B cell (primary cell): ENCODE measurements at regions not wholly inside any gene's neighbourhood (a gene's known extent, or its start where the extent isn't known, plus 50 kb on each side); places are given as distances from the start of the nearest gene placed in this dataset.

Source experiments
- EZH2 ChIP-seq: IDR thresholded peaks from 2 replicates; pipeline ENCODE4 v1.6.1; 2012; ENCODE audit warnings: borderline replicate concordance, low read depth, mild to moderate bottlenecking, moderate library complexity, low read length; ENCODE audit not compliant: insufficient read depth, poor library complexity, severe bottlenecking
- TF ChIP-seq, protein P1 (sequence below): fragments of 200-600 bp; IDR thresholded peaks from one replicate; pipeline ENCODE4 v1.8.0; 2022; ENCODE audit warnings: antibody characterized with exemption, mild to moderate bottlenecking

DNA sequence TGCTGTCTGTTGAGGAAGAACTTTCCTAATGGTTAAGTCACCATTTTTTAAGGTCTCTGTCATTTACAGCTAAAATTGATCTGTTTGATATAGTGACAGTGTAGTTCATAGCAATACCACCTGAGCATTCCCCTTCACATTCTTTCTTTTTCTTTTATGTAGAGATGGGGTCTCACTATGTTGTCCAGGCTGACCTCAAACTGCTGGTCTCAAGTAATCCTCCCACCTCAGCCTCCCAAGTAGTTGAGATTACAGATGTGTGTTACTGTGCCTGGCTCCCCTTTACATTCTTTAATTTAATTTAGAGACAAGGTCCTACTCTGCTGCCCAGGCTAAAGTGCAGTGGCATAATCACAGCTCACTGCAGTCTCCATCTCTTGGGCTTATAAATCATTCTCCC lies 72.7 kb upstream of the ACVR1 start:
- TF ChIP-seq, protein P1, sequence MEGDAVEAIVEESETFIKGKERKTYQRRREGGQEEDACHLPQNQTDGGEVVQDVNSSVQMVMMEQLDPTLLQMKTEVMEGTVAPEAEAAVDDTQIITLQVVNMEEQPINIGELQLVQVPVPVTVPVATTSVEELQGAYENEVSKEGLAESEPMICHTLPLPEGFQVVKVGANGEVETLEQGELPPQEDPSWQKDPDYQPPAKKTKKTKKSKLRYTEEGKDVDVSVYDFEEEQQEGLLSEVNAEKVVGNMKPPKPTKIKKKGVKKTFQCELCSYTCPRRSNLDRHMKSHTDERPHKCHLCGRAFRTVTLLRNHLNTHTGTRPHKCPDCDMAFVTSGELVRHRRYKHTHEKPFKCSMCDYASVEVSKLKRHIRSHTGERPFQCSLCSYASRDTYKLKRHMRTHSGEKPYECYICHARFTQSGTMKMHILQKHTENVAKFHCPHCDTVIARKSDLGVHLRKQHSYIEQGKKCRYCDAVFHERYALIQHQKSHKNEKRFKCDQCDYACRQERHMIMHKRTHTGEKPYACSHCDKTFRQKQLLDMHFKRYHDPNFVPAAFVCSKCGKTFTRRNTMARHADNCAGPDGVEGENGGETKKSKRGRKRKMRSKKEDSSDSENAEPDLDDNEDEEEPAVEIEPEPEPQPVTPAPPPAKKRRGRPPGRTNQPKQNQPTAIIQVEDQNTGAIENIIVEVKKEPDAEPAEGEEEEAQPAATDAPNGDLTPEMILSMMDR = no peak
- TF ChIP-seq EZH2 = no peak
